ENCODE measurements at regions not wholly inside any gene's neighbourhood (a gene's known extent, or its start where the extent isn't known, plus 50 kb on each side); places are given as distances from the start of the nearest gene placed in this dataset.

DNA sequence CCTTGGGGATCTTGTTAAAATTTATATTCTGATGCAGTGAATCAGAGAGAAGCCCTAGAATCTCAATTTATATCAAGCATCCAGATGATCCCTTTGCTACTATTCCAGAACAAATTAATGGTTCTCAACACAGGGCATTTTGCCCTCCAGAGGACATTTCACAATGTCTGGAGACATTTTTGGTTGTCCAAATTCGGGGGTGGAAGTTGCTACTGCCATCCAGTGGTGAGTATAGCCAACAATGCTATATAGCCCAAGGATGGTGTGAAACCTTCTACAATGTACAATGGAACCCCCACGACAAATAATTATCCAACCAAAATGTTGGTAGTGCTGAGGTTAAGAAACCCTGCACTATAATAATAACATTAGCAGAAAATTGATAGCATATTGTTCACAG, 2440.0 kb downstream of the PCDH7 start:
- peak; percentile 59 for DNase-seq

DNA sequence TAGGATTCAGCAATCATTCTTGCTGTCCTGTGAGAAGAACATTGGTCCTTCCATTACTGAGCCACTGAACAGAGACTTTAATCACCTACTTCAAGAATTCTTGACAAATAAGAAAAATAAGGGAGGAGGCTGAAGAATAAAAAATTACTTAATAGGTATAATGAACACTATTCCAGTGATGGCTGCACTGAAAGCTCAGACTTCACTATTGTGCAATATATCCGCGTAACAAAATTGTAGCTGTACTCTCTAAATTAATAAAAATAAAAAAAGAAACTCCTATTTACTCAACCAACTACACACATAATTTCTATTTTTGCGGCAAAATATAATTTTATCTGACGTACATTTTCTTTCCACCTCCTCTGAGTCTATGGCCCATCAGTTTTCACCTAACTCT, 2441.0 kb downstream of the PCDH7 start:
- DNase-seq: no peak

DNA sequence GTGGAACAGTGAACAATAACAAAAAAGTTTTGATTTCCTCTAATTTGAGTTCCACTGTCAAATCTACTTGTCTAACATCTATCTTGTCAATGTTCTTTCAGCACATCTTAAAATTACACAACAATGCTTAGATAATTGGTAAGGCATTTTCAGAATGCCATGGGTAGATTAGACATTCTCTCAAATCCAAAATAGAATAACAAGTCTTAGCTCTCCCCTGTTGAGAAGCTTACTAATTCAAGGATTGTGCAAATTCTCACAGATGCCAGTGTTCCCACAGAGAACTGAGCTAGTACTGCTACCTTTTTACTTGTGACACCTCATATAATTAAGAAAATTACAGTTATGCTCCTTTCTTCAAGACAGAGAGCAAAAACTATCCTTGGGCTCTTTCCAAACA, 2442.0 kb downstream of the PCDH7 start:
- peak; percentile 7 for DNase-seq

DNA sequence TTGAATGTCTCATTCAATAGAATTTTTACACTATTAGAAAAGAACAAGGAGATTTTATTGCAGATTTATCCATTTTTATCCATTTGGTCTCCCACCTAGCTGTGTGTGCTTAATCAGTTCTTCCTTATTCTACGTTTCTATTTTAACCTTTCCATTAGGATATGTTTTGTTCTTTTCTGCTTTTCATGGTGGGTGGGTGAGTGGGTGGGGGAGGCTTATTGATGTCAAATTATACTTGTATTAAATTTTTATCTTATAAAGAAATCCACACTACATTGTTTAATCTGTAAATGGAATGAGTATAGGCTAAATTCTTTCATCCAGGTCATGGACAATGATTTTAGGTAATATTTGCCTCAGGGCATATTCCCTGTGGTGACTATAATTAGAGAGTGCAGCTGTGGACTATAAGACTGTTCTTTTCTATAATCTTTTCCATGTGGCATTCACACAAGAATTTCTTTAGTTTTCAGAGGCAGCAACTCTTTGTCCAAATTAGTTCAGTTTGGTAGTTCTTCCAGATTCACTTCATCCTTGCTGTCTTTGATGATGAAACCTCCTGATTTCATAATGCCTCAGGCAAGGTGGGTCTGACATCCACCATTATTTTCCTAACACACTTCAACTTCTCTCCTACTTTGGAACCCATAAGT, 2451.8 kb downstream of the PCDH7 start:
- DNase-seq: peak; percentile 82

DNA sequence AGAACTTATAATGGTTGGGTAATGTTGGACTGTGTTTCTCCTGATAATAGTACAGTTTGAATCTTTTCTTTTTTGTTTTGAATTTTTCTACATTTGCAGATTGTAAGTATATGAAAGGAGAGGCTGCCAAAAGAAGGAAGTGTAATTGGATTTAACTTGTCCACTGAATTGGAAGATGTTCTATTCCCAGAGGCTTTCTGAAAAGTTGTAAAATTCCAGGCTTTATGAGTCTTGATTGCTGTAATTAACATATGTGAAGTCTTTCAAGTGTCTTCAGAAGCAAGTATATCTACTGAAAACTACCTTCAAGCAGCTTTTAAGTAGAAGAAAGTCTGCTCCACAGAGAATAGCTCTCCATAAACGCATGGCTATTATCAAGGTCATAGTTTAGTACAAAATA, 2456.4 kb downstream of the PCDH7 start:
- no peak for DNase-seq

DNA sequence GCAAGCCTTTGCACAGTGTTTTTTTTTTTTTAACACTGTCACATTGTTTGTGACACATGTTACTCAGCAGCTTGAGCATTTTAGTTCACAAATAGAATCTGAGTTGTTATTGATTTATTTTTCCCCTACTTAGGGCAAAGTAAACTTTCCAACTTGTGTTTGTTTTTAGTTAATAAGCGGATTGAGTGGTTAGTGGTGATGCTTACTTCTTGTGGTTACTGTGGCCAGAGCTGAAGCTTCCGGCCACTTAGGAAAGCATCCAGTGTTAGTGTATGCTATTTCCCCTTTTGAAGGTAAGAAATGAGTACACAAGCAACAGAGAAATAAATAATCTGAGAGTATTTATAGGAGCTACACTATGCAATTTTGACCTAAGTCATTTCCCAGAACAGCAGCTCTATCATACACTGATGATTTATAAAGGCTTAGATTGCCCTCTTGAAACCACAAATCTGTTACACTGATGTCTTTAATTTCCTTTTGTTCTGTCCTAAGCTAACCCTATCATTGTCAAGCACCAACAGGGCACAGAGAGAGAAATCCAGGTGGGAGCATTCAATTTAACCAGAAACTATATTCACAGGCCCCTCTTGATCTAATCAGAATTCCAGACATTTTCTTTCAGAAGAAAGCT, 2464.6 kb downstream of the PCDH7 start:
- DNase-seq: no peak

DNA sequence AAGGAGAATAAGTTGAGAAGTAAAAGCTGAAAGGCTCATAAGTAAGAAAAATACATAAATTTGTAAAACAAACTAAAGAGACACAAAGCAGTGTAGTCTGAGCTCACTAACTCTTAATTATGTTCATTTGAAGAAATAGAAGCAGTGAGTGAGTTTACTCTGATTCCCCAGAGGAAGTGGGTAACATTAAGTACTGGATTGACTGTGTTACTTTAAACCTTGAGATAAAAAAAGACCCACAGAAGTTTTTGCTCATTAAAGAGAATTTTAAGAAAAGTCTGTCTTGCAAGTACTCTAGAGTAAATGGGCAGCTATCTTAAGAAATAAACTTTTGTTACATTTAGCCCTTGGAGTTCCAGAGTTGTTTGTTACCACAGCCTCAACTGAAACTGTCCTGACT, 2466.9 kb downstream of the PCDH7 start:
- no peak for DNase-seq

DNA sequence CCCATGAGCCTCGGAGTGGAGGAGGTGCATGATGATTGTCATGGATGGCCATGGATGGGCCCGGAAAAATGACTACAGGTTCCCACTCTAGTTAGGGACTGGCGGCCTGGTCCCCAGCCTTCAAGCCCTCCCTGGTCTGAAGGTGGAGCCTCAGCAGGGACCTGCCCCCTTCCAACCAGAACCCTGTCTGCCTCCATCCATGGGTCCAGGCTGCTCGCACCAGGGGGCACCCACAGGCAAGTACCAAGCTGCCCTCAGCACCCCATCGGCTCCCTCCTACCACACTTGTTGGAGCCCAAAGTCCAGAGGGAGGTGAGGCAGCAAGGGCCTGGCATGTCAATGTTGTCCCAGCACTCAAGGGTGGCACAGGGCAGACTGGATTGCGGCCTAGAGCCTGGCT, 2468.6 kb downstream of the PCDH7 start:
- no peak for DNase-seq

DNA sequence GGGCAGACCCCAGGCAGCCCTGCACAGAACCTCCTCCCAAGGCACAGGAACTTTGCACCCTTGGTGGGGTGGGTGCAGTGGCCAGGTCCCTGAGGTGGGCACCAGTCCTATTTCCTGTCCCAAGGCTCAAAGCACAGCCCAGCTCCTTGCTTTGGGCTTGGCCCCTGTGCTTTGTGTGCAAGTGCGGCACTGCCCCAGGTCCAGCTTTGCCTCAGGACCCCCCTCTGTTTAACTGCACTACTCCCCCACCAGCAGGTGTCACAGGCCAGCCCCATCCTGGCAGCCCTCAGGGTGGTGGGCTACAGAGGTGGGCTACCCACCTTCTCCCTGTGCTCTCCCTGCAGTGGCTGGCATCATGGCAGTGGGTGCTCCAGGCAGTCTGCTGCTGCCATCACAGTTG, 2469.0 kb downstream of the PCDH7 start:
- no peak for DNase-seq

DNA sequence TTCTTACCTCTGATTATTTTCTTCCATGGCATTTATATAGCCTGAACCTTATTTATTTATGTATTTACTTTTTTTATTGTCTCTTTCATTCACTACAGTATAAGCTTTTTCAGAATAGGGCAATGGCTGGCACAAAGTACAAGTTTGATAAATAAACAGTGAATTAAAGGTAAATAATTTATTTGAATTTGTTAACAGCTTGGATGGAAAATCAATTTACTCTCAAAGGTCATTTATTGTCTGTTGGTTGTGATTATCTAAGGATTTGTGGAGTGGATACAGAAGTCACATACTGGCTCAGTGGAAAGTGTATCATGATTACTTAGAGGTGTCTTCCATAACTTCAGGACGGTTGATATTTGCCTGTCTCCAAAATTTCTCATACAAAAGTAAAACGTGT, 2472.9 kb downstream of the PCDH7 start:
- DNase-seq: no peak

DNA sequence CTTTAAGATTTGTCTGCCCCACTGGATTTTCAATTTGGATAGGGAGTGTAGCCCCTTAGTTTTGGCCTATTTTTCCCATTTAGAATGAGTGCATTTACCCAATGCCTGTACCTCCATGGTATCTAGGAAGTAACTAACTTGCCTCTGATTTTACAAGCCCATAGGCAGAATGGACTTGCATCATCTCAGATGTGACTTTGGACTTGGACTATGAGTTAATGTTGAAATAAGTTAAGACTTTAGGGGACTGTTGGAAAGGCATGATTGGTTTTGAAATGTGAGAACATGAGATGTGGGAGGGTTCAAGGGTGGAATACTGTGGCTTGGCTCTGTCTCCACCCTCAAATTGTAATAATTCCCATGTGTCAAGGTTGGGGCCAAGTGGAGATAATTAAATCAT, 2480.2 kb downstream of the PCDH7 start:
- DNase-seq: no peak

DNA sequence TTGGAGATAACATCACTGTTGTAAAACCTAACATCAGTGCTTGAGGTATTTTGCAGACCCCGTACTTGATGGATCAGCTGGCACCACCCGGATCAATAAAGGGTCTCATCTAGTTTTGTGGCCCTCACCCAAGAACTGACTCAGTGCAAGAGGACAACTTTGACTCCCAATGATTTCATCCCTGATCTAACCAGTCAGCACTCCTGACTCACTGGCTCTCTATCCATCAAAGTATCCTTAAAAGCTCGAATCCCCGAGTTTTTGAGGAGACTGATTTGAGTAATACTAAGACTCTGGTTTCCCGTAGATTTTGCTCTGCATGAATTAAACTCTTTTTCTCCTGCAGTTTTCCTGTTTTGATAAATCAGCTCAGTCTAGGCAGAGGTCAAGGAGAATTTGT, 2498.1 kb downstream of the PCDH7 start:
- DNase-seq: no peak

DNA sequence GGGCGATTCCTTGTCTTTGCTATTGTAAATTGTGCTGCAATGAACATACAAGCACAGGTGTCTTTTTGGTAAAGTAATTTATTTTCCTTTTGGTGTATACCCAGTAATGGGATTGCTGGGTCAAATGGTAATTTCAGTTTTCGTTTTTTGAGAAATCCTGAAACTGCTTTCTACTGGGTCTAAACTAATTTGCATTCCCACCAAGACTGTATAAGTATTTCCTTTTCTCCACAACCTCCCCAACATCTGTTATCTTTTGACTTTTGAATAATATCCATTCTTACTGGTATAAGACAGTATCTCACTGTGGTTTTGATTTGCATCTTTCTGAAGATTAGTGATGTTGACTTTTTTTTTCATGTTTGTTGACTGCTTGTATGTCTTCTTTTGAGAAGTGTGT, 2506.0 kb downstream of the PCDH7 start:
- no peak for DNase-seq

DNA sequence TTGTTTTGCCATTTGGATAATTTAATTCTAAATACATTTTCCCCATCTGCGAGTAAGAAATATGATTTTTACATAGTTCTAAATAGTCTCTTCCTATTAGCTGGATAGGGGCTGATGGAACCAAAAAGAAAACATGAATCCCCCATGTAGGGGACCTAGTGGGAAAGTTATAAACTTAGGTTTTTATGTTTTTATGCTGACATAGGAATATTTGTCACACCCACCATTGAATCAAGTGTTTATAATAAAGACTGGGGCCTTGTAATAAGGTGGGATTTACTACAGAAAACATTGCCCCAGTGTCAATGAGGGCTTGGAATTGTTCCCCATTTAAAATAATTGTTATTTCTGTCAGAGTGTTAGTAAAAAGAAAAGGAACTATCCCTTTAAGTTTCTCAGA, 2506.6 kb downstream of the PCDH7 start:
- DNase-seq: no peak

DNA sequence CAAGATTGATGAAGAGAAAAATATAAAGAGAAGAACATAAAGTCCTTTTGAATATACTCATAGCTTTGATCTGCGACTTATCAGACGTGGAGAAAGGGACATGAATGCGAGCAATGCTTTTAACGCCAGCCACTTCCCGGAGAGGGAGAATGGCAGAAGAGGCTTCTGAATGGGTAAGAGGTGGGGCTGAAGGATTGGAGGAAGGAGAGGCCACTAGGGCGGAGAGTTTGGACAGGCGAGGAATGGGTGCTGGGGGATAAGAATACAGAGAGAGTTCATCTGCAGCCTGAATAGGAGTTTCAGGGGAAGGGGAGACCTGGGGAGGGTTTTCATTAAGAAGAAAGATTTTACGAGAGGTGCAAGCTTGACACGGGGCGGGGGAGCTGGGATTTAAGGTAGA, 2534.9 kb downstream of the PCDH7 start:
- no peak for DNase-seq

DNA sequence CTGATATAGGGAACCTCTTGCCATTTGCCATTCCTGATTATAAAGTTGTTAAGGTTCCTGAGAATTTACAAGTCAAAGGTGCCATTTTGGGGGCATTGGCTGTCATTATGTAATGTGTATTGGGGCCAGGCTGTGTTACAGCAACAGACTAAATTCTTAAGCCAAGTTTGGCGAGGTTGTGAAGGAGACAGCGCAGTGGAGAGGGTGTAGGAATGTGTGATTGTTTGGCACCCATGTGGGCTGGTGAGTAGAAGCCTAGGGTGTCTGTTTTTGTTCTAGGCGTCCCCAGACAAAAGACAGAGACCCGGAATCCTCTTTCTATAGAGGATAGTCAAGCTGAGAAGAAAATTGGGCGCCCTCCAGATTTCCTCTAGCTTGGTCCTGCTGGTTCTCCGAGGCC, 2535.3 kb downstream of the PCDH7 start:
- no peak for DNase-seq

DNA sequence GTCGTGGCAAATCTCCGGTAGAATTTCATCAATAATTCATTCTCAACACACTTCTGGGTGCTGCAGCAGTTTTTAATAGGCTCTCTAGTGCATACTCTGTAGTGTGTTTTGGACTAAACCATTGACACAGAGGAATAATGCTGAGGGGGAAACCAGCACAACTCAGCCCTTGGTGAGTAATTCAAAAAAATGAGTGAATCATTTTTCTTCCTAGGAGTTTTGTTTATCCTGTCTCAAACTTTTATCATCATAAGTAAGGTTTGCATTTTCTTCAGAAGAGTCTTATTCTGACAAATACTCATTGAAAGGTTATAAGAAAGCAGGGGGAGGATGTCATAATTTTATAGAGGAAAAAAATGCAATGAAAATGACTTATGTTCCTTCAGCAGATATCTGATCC, 2542.7 kb downstream of the PCDH7 start:
- DNase-seq: no peak

DNA sequence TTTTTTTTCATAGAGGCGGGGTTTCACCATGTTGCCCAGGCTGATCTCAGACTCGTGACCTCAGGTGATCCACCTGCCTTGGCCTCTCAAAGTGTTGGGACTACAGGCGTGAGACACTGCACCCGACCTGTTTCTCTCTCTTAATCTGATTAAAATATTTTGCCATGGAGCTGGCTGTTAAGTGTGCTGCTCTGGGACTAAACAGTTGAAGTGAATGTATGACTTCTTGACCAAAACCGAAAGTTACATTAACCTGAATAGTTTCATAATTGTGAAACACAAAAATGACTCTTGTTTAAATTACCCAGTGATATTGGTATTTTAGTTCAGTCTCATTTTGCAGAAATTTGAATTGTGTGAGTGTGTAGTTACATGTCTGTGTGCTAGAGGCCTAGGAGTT, 2548.6 kb downstream of the PCDH7 start:
- no peak for DNase-seq

DNA sequence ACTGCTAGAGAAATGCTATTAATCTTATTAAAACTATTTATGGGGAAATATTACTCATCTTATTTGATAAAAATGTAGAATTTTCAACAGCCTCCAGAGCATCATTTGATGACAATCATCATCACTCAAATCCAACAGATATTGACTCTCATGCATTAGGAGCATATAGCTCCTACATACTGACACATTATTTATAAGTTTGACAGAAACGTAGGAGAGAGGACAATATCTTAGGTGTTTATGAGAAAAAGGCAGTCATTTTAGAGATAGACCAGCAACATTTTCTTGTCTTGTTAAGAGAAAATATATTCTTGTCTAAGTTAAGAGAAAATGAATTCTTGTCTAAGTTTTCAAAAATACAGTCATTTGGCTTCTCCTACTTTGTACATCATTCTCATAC, 2550.2 kb downstream of the PCDH7 start:
- no peak for DNase-seq

DNA sequence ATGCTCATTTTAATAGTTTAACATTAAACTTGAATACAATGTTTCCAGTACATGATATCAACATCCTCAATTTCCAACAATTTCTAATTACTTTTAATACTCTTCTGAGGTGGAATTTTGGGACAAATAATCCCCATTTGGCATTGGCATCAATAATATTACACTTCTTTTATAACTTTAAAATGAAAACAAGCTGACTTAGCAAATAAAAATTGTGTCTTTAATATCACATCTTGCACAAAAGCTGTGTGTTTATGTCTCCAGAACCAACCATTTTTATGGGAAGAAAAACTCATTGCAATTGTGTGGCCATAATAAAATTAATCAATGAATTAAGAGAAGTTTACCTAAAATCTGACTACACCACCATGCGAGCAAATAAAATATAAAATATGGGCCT, 2552.6 kb downstream of the PCDH7 start:
- DNase-seq: no peak

DNA sequence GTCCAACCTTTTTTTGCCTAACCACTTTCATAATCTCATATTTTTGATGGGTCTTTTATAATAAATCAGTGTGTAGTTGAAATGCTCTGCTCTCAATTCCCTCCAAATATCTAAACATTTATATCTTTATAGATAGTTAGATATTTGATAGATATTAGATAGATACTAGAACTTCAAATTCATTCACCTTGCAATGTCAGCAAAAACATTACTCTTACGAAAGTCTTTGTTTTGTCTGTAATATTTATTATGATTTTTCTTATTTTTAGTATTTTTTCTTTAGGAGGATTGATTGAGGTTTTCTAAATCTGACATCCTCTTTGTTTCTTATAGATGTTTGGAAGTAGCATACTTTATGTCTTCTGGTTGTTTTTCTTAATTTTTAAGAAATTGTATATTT, 2563.6 kb downstream of the PCDH7 start:
- no peak for DNase-seq

DNA sequence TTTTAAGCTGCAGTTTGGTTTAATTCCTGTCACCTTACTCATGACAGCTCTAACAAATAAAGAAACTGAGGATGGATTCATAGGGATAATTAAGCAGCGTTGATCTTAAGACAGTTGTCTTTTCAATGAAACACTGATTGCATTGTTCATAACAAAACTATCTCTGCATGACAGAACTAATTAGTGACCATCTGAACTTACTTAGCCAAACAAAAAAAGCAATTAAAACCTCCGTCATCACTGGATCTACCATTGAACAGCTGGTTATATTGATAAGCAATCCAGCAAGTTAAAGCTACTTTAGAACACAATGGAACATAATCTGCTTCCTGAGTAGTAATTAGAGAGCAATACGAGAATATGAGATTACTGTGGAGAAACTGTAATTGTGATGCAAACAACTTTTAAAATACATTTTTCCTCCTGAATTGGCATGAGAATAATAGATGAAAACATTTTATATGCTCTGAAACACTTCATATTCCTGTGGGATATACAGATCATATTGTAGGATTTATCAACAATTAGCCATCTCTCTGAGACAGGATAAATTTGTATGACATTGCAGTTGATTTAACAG, 2576.8 kb downstream of the PCDH7 start:
- peak; percentile 94 for DNase-seq

DNA sequence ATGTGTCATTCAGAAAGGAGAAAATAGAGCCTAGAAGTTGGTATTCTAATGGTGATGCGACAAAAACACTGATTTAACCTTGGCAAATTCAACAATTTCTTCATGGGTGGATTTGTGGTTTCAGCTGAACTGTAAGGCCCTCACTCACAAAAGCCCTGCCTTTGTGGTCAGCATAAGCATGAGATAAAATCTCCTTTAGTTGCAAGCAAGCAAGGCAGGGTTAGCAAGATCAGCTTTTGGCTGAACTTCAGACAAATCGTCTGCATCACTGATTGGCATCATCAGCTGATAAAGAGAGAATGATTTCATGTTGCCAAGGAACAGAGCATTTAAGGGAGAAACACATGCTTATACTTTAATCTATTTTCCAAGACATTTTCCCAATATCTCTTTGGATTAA, 2582.2 kb downstream of the PCDH7 start:
- peak; percentile 0 for DNase-seq

DNA sequence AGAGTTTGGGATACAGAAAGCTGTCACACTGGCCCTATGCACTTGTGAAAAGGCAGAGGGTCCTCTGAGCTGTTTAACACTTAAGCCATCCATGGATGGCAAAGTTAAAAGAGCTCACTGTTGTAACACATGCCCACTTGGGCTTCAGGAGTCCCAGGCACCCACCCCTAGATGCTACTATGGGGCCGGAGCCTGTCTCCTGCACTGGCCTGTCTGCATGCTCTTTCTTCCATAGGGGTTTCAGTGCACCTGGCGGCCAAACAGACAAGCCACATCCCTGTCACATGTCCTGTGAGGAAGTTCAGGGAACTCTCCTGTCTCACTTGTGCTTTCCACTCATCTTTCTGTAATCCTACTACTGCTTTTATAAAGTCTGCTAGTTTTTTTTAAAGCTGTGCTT, 2586.0 kb downstream of the PCDH7 start:
- DNase-seq: no peak

DNA sequence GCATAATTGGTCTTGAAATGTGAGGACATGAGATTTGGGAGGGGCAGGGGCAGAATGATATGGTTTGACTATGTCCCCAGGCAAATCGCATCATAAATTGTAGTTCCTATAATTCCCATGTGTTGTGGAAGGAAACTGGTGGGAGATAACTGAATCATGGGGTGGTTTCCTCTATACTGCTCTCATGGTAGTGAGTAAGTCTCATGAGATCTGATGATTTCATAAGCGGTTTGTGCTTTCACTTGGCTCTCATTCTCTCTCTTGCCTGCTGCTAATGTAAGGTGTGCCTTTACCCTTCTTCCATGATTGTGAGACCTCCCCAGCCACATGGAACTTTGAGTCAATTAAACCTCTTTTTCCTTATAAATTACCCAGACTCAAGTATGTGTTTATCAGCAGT, 2595.9 kb downstream of the PCDH7 start:
- DNase-seq: no peak

All from NCI-H69 (cell line).